ENCODE measurements at regions not wholly inside any gene's neighbourhood (a gene's known extent, or its start where the extent isn't known, plus 50 kb on each side); places are given as distances from the start of the nearest gene placed in this dataset.

DNA sequence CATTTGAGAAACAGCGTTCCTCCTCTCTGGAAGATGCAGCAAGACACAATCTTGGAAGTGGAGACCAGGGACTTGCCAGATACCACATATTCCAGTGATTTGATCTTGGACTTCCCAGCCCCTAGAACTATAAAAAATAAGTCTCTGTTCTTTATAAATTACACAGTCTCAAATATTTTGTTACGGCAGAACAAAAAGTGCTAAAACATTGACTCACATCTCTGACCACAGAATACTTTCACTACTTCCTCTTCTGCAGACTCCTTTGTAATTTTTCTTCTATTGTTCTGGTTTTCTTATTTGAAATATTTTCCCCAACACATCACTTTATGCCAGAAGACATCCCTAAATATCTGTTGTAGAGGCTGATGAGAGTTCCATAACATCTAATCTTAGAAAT, 706.1 kb upstream of the CDH18 start:
- TF ChIP-seq CTCF (IDR thresholded peaks at IDR 0.05; ENCODE audit: insufficient read depth, low read depth, low read length) (no peak), EZH2 (IDR thresholded peaks at IDR 0.05; ENCODE audit: insufficient read depth, low read length) (no peak)
